ENCODE measurements at regions not wholly inside any gene's neighbourhood (a gene's known extent, or its start where the extent isn't known, plus 50 kb on each side); places are given as distances from the start of the nearest gene placed in this dataset.
"Not testable (repeated sequence)": the region's sequence is repeated elsewhere in the genome, so short reads cannot be mapped to it uniquely, and the experiment has no call there.

DNA sequence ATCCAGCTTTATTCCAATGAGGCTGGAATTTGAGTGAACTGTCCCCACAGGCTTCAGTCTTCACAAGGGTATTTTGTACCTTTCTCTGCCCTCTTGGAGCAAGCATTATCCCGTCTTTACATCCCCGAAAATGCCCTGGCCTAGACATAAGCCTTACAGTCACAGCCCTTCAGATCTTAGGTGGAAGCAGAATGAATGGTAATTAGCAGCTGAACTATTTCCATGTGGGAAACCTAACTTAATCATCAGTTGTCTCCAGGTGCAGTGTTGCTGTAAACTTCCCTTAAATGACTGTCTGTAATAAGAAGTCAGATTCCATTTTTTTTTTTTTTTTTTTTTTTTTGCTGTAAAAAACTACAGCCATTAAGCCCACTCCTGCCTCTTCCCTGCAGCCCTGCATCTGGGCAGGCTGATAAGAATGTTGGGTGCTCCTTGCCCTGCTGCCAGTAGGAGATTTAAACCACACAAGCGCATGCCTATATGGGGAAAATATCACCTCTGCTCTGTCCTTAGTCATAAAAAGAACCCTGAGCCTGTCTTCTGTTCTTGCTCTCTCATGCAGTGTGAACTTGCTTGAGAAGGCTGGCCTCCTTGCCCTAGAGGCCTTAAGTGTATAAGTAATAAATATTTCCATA lies 426.8 kb upstream of the SLITRK5 start:
- no peaks in the 10 kb centered on the region for H3K4me1 ChIP-seq (replicated peaks)
- 79% methylated on average over 3 of the region's 3 CpGs for WGBS
- DNase-seq (ENCODE audit: low spot score): no peak
- no peaks in the 10 kb centered on the region for H3K27me3 ChIP-seq (replicated peaks; ENCODE audit: insufficient read depth)
- no peaks in the 10 kb centered on the region for H3K9me3 ChIP-seq
- no peak overlapping the region for H3K4me3 ChIP-seq
- no peaks in the 10 kb centered on the region for H3K36me3 ChIP-seq
- intact Hi-C loops (cut with DNase I): no loop called here
- H3K27ac ChIP-seq: no peak overlapping the region
- TF ChIP-seq POLR2AphosphoS5 (IDR thresholded peaks at IDR 0.05) (no peak), POLR2A (IDR thresholded peaks at IDR 0.05) (no peak)
- TF ChIP-seq, protein P1, sequence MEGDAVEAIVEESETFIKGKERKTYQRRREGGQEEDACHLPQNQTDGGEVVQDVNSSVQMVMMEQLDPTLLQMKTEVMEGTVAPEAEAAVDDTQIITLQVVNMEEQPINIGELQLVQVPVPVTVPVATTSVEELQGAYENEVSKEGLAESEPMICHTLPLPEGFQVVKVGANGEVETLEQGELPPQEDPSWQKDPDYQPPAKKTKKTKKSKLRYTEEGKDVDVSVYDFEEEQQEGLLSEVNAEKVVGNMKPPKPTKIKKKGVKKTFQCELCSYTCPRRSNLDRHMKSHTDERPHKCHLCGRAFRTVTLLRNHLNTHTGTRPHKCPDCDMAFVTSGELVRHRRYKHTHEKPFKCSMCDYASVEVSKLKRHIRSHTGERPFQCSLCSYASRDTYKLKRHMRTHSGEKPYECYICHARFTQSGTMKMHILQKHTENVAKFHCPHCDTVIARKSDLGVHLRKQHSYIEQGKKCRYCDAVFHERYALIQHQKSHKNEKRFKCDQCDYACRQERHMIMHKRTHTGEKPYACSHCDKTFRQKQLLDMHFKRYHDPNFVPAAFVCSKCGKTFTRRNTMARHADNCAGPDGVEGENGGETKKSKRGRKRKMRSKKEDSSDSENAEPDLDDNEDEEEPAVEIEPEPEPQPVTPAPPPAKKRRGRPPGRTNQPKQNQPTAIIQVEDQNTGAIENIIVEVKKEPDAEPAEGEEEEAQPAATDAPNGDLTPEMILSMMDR (IDR thresholded peaks at IDR 0.05): no peak

DNA sequence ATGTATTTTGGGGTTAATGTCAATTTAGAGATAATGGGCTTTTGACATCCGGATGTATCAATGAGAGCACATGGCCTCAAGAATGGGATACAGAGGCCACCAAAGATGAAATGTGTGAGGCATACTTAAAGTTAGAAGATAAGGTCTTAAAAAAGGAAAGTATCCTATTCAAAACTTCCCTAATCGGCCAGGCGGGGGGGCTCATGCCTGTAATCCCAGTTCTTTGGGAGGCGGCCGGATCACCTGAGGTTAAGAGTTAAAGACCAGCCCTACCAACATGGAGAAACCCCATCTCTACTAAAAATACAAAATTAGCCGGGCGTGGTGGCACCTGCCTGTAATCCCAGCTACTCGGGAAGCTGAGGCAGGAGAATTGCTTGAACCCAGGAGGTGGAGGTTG lies 421.3 kb upstream of the SLITRK5 start:
- 85% methylated on average over 8 of the region's 8 CpGs for WGBS
- intact Hi-C loops (cut with DNase I): not testable (repeated sequence)

DNA sequence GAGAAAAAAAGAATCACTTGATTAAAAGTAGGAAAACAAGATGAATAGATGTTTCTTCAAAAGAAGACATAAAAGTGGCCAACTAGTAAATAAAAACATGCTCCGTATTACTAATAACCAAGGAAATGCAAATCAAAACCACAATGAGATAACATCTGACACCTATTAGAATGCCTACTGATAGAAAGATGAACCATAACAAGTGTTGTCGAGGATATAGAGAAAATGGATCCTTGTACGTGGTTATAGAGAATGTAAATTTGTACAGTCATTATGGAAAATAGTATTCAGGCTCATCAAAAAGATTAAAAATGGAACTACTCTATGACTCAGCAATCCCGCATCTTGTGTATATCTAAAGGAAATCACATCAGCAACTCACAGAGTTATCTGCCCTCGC lies 415.8 kb upstream of the SLITRK5 start:
- DNase-seq (ENCODE audit: low spot score): no peak
- Histone ChIP-seq H3K36me3 (no peaks in the 10 kb centered on the region), H3K9me3 (no peaks in the 10 kb centered on the region), H3K27me3 (replicated peaks; ENCODE audit: insufficient read depth) (no peaks in the 10 kb centered on the region), H3K4me3 (no peak overlapping the region), H3K4me1 (replicated peaks) (no peaks in the 10 kb centered on the region), H3K27ac (no peak overlapping the region)
- intact Hi-C loops (cut with DNase I): no loop called here
- TF ChIP-seq POLR2AphosphoS5 (IDR thresholded peaks at IDR 0.05): no peak
- TF ChIP-seq, protein P1 (IDR thresholded peaks at IDR 0.05): no peak
- TF ChIP-seq POLR2A (IDR thresholded peaks at IDR 0.05): no peak
- 93% methylated on average over 5 of the region's 5 CpGs for WGBS

More for the DNA sequence above, 421.3 kb upstream of the SLITRK5 start:
- not testable (repeated sequence) for H3K27ac ChIP-seq; DNase-seq (ENCODE audit: low spot score); H3K4me1 ChIP-seq (replicated peaks); H3K27me3 ChIP-seq (replicated peaks; ENCODE audit: insufficient read depth); H3K4me3 ChIP-seq; H3K36me3 ChIP-seq; H3K9me3 ChIP-seq

DNA sequence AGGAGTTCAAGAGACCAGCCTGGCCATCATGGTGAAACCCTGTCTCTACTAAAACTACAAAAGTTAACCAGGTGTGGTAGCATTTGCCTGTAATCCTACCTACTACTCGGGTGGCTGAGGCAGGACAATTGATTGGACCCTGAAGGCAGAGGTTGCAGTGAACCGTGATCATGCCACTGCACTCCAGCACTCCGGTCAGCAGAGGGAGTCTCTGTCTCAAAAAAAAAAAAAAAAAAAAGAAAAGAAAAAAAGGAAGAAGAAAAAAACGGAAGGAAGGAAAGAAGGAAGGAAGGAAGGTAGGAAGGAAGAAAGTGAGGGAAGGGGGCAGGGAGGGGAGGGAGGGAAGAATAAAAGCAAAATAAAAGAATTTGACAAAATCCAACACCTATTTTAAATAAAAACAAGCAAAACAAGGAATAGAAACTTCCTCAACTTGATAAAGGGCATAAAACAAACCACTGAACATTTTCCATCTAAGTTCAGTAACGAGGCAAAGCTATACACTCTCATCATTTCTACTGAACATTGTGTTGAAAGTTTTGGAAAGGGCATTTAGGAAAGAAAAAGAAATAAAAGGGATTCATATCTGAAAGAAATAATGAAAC lies 411.6 kb upstream of the SLITRK5 start:
- no peak overlapping the region for H3K27ac ChIP-seq
- no peak for DNase-seq (ENCODE audit: low spot score)
- H3K27me3 ChIP-seq (replicated peaks; ENCODE audit: insufficient read depth): no peaks in the 10 kb centered on the region
- TF ChIP-seq, protein P1 (IDR thresholded peaks at IDR 0.05): no peak
- no peak for TF ChIP-seq POLR2AphosphoS5 (IDR thresholded peaks at IDR 0.05)
- no peak for TF ChIP-seq POLR2A (IDR thresholded peaks at IDR 0.05)
- 12% methylated on average over 5 of the region's 5 CpGs for WGBS
- H3K36me3 ChIP-seq: no peaks in the 10 kb centered on the region
- H3K9me3 ChIP-seq: no peaks in the 10 kb centered on the region
- intact Hi-C loops (cut with DNase I): no loop called here
- no peaks in the 10 kb centered on the region for H3K4me1 ChIP-seq (replicated peaks)
- no peak overlapping the region for H3K4me3 ChIP-seq

DNA sequence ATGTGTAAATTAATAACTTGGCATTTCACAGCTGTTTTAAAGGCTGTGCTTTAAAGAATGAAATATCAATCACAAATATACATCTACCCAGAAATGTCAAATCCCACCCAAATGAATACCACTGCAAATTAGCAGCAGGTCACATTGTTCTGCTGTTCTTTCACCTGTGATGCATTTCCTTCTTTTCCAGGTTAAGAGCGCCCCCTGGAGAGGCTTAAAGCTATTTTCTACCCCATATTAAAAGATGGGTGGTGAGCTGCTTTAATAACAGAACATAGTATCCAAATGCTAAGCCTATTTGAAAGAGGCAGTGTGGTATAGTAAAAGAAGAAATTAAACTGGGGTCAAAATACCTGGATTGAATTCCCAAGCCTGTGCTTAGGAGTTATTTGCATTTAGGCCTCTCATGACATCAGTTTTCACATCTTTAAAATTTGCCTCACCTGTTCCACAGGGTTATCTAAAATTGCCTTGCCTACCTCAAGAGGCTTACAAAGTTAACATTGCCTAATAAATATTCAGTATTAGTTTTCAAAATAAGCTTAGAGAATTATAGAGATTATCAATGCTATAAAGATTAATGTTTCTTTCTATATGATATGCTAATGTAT lies 396.9 kb upstream of the SLITRK5 start:
- H3K4me1 ChIP-seq (replicated peaks): no peaks in the 10 kb centered on the region
- intact Hi-C loops (cut with DNase I): no loop called here
- no peaks in the 10 kb centered on the region for H3K9me3 ChIP-seq
- no peak overlapping the region for H3K27ac ChIP-seq
- H3K4me3 ChIP-seq: no peak overlapping the region
- 3% methylated on average over 1 of the region's 1 CpG for WGBS
- TF ChIP-seq POLR2AphosphoS5 (IDR thresholded peaks at IDR 0.05): no peak
- TF ChIP-seq, protein P1 (IDR thresholded peaks at IDR 0.05): no peak
- TF ChIP-seq POLR2A (IDR thresholded peaks at IDR 0.05): no peak
- H3K27me3 ChIP-seq (replicated peaks; ENCODE audit: insufficient read depth): no peaks in the 10 kb centered on the region
- no peak for DNase-seq (ENCODE audit: low spot score)
- H3K36me3 ChIP-seq: no peaks in the 10 kb centered on the region
